Stimulated activated CD4-positive, alpha-beta T cell treated with anti-CD3 and anti-CD28 coated beads, Interleukin-1b, Interleukin-23, amount 100 ng/mL, for 24 hours (primary cell): ENCODE measurements at regions not wholly inside any gene's neighbourhood (a gene's known extent, or its start where the extent isn't known, plus 50 kb on each side); places are given as distances from the start of the nearest gene placed in this dataset.

ENCODE experiments used
- DNase-seq, 4 experiments: peaks; one replicate each; pipeline ENCODE4 v3.0.0-alpha.2; 2020; ENCODE audit warnings: low read depth in 4 of 4, low spot score in 1 of 4

DNA sequence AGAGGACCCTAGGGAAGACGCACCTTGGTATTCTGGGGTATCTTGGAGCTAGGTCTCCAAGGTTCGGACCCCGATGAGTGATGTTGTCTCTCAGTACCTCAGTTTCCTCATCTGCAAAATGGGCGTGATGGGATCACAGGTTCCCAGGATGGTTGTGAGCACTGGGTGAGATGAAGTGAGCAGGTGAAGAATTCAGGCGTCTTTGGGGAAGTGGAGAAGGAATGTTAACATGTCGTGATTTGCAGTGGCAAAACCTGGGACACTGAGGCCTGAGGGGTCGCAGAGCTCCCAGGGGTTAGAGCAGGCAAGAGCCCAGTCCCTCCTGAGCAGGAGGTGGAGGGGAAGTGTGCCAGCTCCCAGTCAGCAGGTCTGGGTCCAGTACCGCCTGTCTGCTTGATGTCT, 215.1 kb upstream of the GSE1 start:
- no peak for DNase-seq

DNA sequence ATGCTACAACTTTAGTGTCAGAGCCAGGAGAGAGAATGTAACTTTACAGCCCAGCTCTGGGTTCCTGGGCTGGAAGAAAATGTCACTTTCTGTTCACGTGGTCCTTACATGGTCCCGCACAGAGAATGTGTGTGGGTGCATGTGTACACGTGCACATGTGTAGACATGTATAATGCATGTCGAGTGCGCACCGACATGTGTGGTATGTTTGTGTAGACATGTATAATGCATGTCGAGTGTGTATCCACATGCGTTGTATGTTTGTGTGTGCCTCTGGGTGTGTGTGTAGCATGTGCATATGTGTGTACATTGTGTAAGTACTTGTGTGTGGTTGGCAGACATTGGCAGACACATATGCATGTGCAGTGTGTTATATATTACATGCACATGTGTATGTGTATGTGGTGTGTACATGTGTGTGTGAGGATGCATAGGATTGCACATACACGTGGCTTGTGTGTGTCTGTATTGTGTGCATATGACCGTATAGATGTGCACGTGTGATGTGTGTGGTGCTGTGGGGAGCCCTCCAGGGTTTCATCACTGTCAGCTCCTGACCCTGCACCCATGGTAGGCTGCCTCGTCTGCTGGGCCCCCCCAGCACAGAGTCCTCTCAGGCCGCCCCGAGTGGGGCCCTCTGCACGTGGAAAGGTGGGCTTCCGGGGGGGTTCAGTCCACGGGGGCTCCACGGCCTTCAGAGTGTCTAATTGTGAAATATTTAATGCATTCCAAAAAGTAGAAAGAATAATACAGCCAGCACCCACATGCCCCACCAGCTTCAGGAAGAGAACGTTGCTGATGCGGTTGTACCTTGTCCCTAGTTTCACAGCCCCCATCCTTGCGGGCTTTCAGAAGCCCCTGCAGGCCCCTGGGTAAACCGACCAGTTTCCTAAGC, 214.2 kb upstream of the GSE1 start:
- no peak for DNase-seq

DNA sequence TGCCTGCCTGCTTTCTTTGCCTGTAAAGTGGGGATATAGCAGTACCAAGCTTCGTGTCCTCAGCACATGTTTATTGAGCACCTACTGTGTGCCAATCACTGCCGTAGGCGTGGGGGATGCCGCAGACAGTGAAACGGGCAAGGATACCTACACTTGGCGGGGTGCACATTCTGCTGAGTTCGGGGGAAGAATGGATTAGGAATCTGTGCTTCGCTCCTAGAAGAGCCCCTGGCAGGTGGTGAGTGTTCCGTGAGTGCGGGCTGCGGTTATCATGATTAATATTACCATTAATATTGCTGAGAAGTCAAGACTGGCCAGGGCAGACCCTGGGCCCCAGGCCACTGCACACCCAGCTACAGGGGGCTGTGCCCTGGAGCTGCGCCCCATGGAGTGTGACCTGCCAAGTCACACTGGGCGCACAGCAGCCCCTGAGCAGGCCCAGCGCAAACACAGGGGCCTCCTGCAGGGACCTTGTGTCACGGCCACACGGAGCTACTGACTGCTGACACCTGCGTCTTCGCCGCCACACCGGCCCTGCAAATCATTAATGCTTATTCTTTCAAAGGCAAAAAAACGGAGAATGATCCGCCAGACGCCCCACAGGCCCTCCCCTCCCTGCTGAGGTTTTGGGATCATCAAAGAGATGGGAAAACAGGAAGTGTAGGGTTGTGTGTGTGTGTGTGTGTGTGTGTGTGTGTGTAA, 213.4 kb upstream of the GSE1 start:
- DNase-seq: no peak

DNA sequence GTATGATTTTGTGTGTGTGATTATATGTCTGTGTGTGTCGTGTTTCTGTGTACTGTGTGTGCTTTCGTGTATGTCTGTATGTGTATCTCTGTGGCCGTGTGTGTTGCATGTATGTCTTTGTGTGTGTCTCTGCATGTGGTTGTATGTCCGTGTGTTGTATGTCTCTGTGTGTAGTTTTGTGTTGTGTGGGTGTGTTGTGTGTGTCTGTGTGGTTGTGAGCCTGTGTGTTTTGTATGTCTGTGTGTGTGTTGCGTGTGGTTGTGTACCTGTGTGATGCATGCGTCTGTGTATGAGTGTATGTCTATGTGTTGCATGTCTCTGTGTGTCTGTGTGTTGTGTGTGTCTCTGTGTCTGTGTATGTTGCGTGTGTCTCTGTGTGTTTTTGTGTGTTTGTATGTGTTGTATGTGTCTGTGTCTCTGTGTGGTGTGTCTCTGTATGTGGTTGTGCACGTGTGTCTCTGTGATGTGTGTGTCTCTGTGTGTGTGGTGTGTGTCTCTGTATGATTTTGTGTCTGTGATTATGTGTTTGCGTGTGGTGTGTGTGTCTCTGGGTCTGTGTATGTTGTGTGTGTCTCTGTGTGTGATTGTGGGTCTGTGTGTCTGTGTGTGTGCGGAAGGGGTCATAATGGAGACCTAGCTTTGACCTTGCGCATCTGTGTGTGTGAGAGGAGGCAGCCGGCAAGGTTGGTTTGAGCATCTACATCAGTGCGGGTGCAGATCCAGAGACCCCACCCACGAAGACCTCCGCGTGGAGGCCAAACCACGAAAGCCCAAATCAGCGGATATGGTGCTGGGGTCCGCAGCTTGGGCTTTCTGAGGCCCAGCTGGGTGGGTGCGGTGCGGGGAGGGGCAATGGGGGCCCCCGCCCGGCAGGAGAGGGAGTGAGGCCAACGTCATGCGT, 212.6 kb upstream of the GSE1 start:
- DNase-seq: no peak

DNA sequence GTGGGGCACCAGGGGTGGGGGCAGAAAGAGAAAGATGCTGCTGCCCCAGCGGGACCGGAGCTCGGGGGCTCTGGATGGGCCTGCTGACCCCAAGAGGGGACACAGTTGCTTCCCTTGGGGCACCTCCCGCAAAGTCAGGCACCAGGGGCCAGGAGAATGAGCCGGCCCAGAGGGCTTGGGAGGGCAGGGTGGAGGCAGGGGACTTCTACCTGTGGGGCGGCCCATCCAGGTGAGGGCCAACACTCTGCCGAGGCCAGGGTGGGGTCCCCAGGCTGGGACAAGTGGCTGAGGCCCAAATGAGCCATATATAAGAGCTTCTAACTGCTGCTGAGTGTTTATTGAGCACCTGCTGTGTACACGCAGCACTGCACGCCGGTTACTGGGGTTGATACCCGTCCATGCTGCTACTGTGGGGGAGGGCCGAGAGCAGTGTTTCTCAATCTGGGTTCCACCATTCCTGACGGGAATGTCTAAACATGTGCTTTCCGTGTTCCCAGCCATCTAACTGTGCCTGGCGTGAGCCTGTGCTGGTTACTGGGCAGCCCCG, 211.7 kb upstream of the GSE1 start:
- no peak for DNase-seq

DNA sequence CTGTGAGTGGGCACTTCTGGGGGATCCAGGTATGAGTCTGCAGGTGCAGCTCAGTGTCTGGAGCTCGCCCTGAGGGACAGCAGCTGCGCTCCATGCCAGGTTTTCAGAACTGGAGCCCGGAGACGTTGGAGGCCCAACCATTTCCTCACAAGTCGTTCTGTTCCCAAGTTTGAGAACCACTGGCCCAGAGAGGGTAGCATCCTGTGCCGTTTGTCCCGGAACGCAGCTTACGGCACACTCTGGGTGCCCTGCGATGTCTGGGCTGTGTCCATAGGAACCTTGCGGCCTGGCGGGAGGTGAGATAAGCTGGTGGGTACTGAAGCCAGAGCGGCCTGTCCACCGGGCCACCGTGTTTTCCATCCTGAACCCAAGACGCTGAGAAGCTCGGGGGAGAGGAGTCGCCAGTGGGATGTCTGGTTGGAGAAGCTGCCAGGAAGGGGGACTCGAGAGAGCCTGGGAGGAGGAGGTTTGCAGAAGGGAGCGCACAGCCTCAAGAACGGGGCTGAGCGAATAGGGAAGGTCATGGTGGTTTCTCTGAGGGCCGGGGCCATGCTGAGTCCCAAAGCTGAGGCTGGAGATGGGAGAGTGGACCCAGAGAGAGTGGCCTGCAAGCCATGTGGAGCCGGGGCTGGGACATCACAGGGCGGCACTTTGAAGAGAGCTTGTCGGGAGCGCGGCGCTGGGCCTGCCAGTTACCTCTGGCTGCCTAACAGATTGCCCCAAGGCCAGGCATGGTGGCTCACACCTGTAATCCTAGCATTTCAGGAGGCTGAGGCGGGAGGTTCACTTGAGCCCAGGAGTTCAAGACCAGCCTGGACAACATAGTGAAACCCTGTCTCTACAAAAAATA, 211.0 kb upstream of the GSE1 start:
- no peak for DNase-seq

DNA sequence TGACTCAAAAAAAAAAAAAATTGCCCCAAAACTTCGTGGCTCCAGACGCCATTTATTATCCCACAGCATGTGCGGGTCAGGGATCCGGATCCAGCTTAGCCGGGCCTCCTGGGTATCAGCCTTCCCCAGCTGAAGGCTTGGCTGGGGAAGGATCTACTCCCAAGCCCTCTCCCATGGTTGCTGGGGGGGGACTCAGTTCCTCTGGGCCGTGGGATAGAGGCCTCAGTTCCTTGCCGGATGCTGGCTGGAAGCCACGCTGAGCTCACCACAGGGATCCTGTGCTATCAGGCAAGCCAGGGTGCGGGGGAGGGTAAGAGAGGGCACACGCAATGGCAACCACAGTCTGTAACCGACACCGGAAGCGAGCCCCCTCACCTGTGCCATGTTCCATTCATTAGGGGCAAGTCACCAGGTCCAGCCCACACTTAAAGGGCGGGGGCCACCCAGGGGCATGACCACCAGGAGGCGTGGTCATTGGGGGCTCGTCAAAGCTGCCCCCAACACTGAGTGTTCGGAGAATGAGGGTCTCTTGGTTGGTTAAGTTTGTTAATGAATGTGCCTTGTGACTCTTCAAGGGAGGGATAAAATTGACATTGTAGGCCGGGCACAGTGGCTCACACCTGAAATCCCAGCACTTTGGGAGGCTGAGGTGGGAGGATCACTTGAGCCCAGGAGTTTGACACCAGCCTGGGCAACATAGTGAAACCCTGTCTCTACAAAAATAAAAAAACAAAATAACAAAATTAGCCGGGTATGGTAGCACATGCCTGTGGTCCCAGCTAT, 210.0 kb upstream of the GSE1 start:
- no peak for DNase-seq

DNA sequence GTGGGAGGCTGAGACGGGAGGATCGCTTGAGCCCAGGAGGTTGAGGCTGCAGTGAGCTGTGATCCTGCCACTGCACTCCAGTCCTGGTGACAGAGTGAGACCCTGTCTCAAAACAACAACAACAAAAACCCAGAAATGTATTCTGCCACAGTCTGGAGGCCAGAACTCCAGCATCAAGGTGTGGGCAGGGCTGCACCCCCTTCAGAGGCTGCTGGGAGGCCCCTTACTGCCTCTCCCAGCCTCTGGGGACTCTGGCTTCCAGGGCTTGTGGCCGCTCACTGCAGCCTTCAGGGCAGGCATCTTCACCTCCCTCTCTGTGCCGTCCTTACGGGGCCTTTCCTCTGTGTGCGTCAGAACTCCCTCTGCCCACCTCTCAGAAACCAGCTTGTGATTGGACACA, 209.4 kb upstream of the GSE1 start:
- DNase-seq: no peak

DNA sequence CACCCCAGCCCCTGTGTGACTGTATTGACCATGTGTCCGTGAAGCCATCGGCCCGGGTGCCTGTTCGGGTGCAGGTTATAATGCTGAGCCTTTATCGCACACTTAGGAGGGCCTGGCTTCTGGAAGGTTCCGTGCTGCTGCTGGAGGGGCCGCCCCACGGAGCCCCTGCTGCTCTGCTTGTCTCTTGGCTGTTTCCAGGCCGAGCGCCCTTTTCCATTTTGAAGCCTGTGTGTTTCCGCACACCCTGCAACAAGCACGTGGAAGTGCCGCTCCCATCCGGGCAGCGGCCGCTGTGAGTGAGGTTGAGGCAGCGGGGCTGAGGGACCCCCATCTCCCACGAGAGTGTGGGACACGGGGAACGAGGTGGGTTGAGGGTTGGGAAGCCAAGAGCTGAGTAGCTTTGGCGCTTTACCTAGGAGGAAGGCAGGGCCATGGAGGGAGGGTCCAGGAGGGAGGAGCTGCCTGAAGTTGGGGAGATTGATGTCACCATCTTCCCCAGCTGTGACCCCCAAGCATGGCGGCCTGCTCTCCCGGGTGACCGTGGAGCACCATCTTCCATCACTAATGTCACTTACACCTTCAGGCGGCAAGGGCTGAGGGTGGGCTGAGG, 200.1 kb upstream of the GSE1 start:
- DNase-seq: no peak

DNA sequence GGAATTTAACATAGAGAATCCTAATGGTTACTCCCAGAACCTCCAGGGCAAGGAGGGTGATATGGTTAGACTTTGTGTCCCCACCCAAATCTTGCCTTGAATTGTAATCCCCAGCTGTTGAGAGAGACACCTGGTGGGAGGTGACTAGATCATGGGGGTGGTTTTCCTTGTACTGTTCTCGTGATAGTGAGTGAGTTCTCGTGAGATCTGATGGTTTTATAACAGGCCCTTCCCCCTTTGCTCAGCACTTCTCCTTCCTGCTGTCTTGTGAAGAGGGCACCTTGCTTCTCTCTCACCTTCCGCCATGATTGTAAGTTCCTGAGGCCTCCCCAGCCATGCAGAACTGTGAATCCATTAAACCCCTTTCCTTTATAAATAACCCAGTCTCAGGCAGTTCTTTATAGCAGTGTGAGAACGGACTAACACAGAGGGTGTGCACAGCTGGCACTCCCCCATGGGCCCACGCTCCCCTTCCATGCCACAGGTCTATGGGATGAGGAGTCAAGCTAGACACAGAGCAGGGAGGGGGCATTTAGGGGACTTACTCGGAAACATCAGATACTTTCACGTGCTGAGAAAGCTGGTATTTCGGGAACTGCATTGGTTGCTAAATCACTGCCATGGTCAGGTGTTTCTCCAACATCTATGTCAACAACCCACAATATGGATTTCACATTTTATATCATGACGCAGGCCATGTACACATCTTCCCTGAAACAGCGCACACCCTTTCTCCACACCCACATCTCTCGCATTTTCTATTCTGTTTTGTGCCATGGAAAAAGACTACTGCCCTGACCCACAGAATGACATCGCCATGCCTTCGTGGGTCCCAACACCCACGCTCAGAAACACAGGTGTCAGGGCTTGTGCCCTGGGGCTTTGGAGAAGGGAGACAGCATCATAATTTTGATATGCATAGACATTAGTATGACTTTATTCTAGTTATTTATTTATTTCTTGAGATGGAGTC, 199.1 kb upstream of the GSE1 start:
- no peak for DNase-seq

DNA sequence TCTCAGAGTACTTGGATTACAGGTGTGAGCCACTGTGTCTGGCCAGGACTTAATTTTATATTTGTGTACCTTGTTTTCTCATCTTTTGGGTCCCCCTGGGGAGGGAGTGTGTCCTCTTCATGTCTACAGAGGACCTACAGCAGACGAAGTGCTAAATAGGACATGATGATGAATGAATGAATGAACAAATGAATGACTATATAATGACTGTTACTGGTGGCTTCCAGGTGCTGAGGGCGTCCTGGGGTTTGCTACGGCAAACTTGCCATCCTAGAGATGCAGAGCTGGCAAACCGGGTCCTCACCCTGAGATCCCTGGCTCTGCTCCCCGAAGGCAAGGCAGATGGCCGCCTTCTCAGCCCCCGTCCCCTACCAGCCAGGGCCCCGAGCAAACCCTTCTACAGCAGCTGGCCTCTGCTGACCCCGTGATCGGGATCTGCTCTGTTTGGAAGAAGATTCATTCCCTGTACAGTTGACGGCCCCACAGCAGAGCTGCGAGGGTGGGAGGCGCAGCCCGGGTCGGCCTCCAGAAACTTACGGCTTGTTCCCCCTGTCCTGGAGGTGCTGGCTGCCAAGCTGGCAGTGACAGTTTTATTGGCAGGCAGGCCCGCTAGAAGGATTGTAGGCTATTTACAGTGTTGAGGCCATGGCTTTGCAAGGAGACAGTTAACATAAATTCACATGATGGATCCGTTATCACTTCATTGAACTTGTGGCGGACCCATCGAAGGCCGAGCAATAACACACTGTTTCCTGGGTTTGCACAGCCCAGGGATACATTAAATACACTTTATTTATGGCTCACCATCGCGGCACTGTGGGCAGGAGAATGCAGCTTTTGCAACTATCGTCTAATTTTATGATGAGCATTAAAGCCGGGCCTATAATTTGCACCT, 197.7 kb upstream of the GSE1 start:
- no peak for DNase-seq

DNA sequence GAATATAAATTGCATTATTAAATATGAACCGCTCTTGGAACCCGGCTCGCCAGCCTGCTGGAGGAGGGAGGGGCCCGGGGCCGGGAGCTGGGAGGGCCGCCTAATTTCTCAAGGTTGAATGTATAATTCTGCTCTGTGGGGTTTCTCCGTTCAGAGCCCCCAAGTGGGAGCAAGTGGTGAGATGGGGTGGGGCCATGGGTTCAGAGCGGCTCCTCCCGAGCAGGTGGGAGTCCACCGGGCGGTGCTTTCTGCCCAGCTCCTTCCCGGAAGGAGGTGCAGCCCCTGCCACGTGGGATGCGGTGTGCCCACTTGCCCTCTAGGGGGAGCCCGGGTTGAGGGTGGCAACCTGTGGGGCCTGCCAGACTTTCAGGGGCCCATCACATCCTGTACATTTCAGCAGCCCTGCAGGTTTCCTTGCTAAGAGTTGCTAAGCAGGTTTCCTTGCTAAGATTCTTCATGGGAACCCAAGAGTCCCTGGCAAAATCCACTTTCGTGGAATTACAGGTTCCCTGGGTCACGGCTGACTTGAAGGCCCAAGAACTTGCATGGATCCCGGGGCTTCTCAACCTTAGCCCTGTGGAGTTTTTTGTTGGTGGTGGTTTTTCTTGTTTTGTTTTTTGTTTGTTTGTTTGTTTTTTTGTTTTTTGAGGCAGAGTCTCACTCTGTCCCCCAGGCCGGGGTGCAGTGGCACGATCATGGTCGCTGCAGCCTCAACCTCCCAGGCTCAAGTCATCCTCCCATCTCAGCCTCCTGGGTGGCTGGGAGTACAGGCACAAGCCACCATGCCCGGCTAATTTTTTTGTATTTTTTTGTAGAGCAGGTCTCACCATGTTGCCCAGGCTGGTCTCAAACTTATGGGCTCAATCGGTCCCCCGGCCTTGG, 196.7 kb upstream of the GSE1 start:
- DNase-seq: peak; percentile 39 to 64 (median 61)

DNA sequence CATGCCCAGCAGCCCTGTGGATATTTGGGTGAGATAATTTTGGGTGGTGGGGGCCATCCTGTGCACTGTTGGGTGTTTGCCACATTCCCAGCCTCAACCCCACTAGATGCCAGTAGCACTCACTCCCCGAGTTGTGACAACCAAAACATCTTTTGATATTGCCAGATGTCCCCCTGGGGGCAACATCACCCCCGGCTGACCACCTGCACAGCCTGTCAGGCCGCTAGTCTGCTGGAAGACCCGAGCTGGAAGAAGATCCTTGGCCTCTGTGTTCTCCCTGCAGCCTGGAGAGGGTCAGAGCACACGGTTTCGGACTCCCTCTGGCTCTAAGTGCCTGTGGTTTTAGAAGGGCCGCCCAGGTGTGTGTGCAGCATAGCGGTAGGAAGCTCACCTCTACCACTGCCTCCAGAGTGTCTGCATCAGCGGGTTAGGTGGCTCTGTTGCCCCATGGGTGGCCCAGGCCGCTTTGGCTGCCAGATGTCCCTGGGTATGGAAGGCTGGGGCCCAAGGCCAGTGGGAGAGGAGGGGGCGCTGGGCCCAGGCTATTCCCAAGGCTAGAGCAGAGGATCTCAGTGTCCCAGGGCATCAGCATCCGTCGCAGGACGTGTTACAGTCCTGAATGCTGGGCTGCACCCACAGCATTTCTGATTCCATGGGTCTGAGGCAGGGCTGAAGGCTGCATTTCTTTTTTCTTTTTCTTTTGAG, 195.8 kb upstream of the GSE1 start:
- no peak for DNase-seq

DNA sequence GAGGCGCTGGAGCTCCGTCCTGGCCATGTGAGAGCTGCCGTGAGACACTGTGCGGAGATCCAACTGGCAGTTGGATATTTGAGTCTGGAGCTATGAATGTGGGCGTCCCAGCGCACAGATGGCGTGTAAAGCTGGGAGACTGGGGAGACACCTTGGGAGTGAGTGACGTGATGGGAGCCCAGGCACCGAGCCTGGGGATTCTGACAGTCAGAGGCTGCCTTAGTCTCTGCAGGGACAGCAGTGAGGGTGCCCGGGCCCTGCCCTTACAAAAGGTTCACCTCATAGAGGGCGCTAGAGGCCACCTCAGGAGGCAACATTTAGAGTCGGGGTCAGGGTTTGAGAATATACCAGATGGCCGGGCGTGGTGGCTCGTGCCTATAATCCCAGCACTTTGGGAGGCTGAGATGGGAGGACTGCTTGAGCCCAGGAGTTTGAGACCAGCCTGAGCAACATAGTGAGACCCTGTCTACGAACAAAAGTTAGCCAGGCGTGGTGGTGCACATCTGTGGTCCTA, 194.1 kb upstream of the GSE1 start:
- DNase-seq: no peak
